CD4-positive, alpha-beta memory T cell (primary cell): ENCODE measurements at regions not wholly inside any gene's neighbourhood (a gene's known extent, or its start where the extent isn't known, plus 50 kb on each side); places are given as distances from the start of the nearest gene placed in this dataset.

Experiments used
- CTCF ChIA-PET: fragments of 350-600 bp; sonication (Branson Sonifier 250); formaldehyde crosslinking; loops from one replicate; lab custom pipeline; 2021; ENCODE audit warnings: inconsistent platforms; ENCODE audit not compliant: partially characterized antibody; lab: Charles Lee
- POLR2A ChIA-PET: fragments of 350-600 bp; sonication (Branson Sonifier 250); formaldehyde crosslinking; loops from one replicate; lab custom pipeline; 2021; ENCODE audit not compliant: partially characterized antibody; lab: Charles Lee
- DNase-seq, 5 donors: peaks; one replicate each; pipeline versions ENCODE4 v3.0.0 to v3.0.0-alpha.2; 2020 to 2022; ENCODE audit warnings: mixed read lengths in 1 of 5
- H3K27ac ChIP-seq: one replicate; pipeline ENCODE4 v1.7.0; 2013; ENCODE audit warnings: low read depth, low read length
- H3K27me3 ChIP-seq: 2 replicates; pipeline ENCODE4 v1.7.0; 2013; ENCODE audit warnings: mild to moderate bottlenecking, low read length, moderate library complexity; ENCODE audit not compliant: insufficient read depth
- H3K36me3 ChIP-seq: 2 replicates; pipeline ENCODE4 v1.7.0; 2013; ENCODE audit warnings: mild to moderate bottlenecking, low read length, moderate library complexity; ENCODE audit not compliant: insufficient read depth
- H3K4me1 ChIP-seq: 2 replicates; pipeline ENCODE4 v1.7.0; 2013; ENCODE audit warnings: mild to moderate bottlenecking, low read length, moderate library complexity; ENCODE audit not compliant: insufficient read depth
- H3K4me3 ChIP-seq, 2 donors: one replicate each; pipeline ENCODE4 v1.7.0; 2013; ENCODE audit warnings: low read length in 2 of 2, mild to moderate bottlenecking in 1 of 2
- H3K9me3 ChIP-seq, 2 donors: one replicate each; pipeline ENCODE4 v1.7.0; 2013; ENCODE audit warnings: low read length in 2 of 2, control low read depth in 1 of 2; ENCODE audit not compliant: control insufficient read depth in 1 of 2
- H3K27ac Mint-ChIP-seq, 7 donors: one replicate each; pipeline ENCODE4 v1.8.0; 2020 to 2021; ENCODE audit warnings: mixed read lengths in 7 of 7, mild to moderate bottlenecking in 6 of 7, inconsistent platforms in 3 of 7, moderate library complexity in 3 of 7
- H3K27me3 Mint-ChIP-seq, 2 donors: one replicate each; pipeline ENCODE4 v1.8.0; 2020 to 2021; ENCODE audit warnings: mixed read lengths in 2 of 2
- H3K36me3 Mint-ChIP-seq, 2 donors: one replicate each; pipeline ENCODE4 v1.8.0; 2020 to 2021; ENCODE audit warnings: mixed read lengths in 2 of 2, inconsistent platforms in 1 of 2, mild to moderate bottlenecking in 1 of 2
- H3K4me1 Mint-ChIP-seq, 4 donors: one replicate each; pipeline ENCODE4 v1.8.0; 2020 to 2021; ENCODE audit warnings: mixed read lengths in 4 of 4, mild to moderate bottlenecking in 1 of 4
- H3K4me3 Mint-ChIP-seq, 8 donors: one replicate each; pipeline ENCODE4 v1.8.0; 2020 to 2021; ENCODE audit warnings: mixed read lengths in 8 of 8, mild to moderate bottlenecking in 7 of 8, moderate library complexity in 6 of 8, inconsistent platforms in 3 of 8
- H3K9me3 Mint-ChIP-seq, 8 donors: one replicate each; pipeline ENCODE4 v1.8.0; 2020 to 2021; ENCODE audit warnings: mixed read lengths in 8 of 8, mild to moderate bottlenecking in 5 of 8, inconsistent platforms in 3 of 8, moderate library complexity in 1 of 8
- intact Hi-C: fragments of 100-400 bp; cut with micrococcal nuclease; formaldehyde crosslinking; loops from one replicate; pipeline ENCODE4 v1.15.1; 2023

DNA sequence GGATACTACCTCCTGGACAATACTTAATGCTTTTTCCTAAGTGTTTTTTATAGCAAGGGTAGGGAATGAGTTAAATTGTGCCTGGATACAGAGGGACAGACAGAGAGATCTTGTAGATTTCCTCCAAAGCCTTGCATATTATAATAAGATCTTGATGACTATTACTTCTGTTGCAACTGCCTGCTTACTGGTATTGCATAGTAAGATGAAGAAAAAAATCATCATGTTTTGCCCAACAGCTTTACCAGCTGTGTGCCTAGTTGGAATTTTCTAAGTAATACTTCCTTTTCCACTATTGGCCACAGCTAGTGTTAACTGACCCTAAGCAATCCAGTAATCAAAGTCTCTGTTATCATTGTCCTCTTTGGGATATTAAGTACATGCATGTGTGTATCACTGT lies 139.0 kb downstream of the DCK start:
- no peak overlapping the region for H3K4me3 Mint-ChIP-seq
- ChIA-PET CTCF (no interaction called here), POLR2A (no interaction called here)

DNA sequence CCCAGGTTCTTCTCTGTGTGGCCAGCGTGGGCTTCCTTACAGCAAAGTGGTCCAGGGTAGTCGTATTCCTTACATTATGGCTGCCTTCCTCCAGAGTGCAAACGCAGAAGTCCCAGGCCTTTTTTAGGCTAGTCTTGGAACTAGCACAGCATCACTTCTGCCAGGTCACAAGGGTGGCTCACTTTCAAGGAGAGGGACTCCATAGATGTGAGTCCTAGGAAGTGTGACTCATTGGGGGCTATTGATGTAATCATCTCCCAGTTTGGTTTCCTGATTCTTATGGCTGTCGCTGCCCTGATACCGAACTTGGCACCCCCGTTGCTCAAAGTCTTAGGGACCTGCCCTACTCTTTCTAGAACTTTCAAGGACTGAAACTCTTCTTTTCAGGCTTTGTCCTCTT lies 140.0 kb downstream of the DCK start:
- no peak overlapping the region for H3K4me3 Mint-ChIP-seq
- H3K27me3 ChIP-seq, result no peaks in the 10 kb centered on the region
- intact Hi-C loops, result no loop called here
- no peak overlapping the region for H3K27ac ChIP-seq
- no peak overlapping the region for H3K4me3 ChIP-seq
- no peaks in the 10 kb centered on the region for H3K9me3 Mint-ChIP-seq
- H3K9me3 ChIP-seq, result no peaks in the 10 kb centered on the region
- CTCF ChIA-PET, result no interaction called here
- no peaks in the 10 kb centered on the region for H3K36me3 Mint-ChIP-seq
- H3K27ac Mint-ChIP-seq, result no peak overlapping the region
- POLR2A ChIA-PET, result no interaction called here
- DNase-seq, result no peak
- no peaks in the 10 kb centered on the region for H3K36me3 ChIP-seq
- H3K27me3 Mint-ChIP-seq, result no peaks in the 10 kb centered on the region
- H3K4me1 Mint-ChIP-seq, result no peaks in the 10 kb centered on the region
- H3K4me1 ChIP-seq, result no peaks in the 10 kb centered on the region

More for the DNA sequence above, 139.0 kb downstream of the DCK start:
- Mint-ChIP-seq H3K36me3 (no peaks in the 10 kb centered on the region), H3K4me1 (no peaks in the 10 kb centered on the region), H3K9me3 (peaks cover 0 to 2% (median 0%) of the 10 kb centered on the region in 8 donors), H3K27ac (no peak overlapping the region), H3K27me3 (no peaks in the 10 kb centered on the region)
- Histone ChIP-seq H3K4me3 (no peak overlapping the region), H3K36me3 (no peaks in the 10 kb centered on the region), H3K9me3 (no peaks in the 10 kb centered on the region), H3K27me3 (no peaks in the 10 kb centered on the region), H3K4me1 (no peaks in the 10 kb centered on the region), H3K27ac (no peak overlapping the region)
- intact Hi-C loops, result no loop called here
- DNase-seq, result no peak

GRCh38 chr4:71136071-71136470 lies 142.6 kb downstream of the DCK start:
- no peak overlapping the region for H3K4me3 Mint-ChIP-seq
- POLR2A ChIA-PET, result no interaction called here
- H3K27me3 Mint-ChIP-seq, result no peaks in the 10 kb centered on the region
- Histone ChIP-seq H3K9me3 (no peaks in the 10 kb centered on the region), H3K27ac (no peak overlapping the region), H3K4me1 (no peaks in the 10 kb centered on the region), H3K4me3 (no peak overlapping the region), H3K27me3 (no peaks in the 10 kb centered on the region), H3K36me3 (no peaks in the 10 kb centered on the region)
- H3K27ac Mint-ChIP-seq, result no peak overlapping the region
- CTCF ChIA-PET, result interaction anchor here (0.5 kb wide), 1 partner anchor 542 kb away, joined by 3 read pairs; no protein-coding TSS in a partner anchor
- H3K36me3 Mint-ChIP-seq, result no peaks in the 10 kb centered on the region
- DNase-seq, result no peak
- no peaks in the 10 kb centered on the region for H3K9me3 Mint-ChIP-seq
- H3K4me1 Mint-ChIP-seq, result peaks cover 0 to 3% (median under 1%) of the 10 kb centered on the region in 4 donors
- intact Hi-C loops, result no loop called here

- Mint-ChIP-seq H3K9me3 (no peaks in the 10 kb centered on the region), H3K4me3 (no peak overlapping the region), H3K27me3 (no peaks in the 10 kb centered on the region), H3K36me3 (no peaks in the 10 kb centered on the region), H3K27ac (no peak overlapping the region), H3K4me1 (peaks cover 3 to 6% (median 4%) of the 10 kb centered on the region in 4 donors)
- ChIA-PET POLR2A (no interaction called here), CTCF (no interaction called here)
- no peaks in the 10 kb centered on the region for H3K36me3 ChIP-seq
- no peaks in the 10 kb centered on the region for H3K9me3 ChIP-seq
- H3K4me1 ChIP-seq, result no peaks in the 10 kb centered on the region
- intact Hi-C loops, result no loop called here
- no peak for DNase-seq
- no peak overlapping the region for H3K27ac ChIP-seq
- no peak overlapping the region for H3K4me3 ChIP-seq
- H3K27me3 ChIP-seq, result no peaks in the 10 kb centered on the region
Measured at GRCh38 chr4:71138007-71138615, 144.7 kb downstream of the DCK start.

DNA sequence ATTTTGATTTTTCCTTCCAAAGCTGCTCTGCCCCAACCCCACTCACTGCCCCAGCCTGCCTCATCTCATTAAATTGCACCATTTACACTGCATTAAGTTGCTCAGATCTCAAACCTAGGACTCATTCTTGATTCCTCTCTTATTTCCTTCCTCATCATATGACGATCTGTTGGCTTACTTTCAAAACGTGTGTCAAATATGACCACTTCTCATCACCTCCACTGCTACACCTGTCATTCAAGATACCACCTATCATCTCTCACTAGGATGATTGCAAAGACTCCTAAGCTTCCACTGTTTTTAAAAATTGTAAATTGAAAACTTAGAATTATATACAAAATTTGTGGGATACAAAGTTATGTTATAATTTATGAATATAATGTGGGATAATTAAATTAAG lies 147.1 kb downstream of the DCK start:
- Histone ChIP-seq H3K4me3 (no peak overlapping the region), H3K27ac (no peak overlapping the region), H3K9me3 (no peaks in the 10 kb centered on the region), H3K27me3 (no peaks in the 10 kb centered on the region), H3K36me3 (no peaks in the 10 kb centered on the region), H3K4me1 (no peaks in the 10 kb centered on the region)
- Mint-ChIP-seq H3K4me1 (peaks cover 3 to 6% (median 4%) of the 10 kb centered on the region in 4 donors), H3K27ac (no peak overlapping the region), H3K9me3 (peaks cover 0 to 1% (median 0%) of the 10 kb centered on the region in 8 donors), H3K4me3 (no peak overlapping the region), H3K36me3 (no peaks in the 10 kb centered on the region), H3K27me3 (no peaks in the 10 kb centered on the region)
- POLR2A ChIA-PET, result no interaction called here
- DNase-seq, result no peak
- intact Hi-C loops, result no loop called here
- CTCF ChIA-PET, result interaction anchor here (1.2 to 1.9 kb wide), 2 partner anchors 9 to 21 kb away, joined by 4 read pairs; no protein-coding TSS in a partner anchor

DNA sequence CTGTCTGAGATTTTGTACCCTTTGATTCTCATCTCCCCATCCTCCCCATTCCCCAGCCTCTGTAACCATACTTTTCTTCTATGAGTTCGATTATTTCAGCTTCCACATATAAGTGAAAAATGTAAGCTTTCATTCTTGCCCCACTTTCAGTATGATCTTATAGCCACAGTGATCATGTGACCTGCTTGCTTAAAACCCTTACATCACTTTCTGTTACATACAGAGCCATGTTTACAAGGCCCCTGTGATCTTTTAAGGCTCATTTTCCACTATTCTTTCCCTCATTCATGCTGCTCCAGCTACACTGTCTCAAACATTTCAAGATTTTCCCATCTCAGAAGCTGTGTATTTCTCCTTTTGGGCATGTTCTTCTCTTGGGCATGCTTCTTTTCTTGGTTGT lies 147.7 kb downstream of the DCK start:
- no peaks in the 10 kb centered on the region for H3K27me3 ChIP-seq
- peak overlapping the region in 2 of 8 donors; percentile 2 to 10 for H3K4me3 Mint-ChIP-seq
- POLR2A ChIA-PET, result no interaction called here
- CTCF ChIA-PET, result interaction anchor here (1.9 kb wide), 1 partner anchor 9 kb away, joined by 4 read pairs; no protein-coding TSS in a partner anchor
- intact Hi-C loops, result no loop called here
- no peaks in the 10 kb centered on the region for H3K36me3 Mint-ChIP-seq
- no peaks in the 10 kb centered on the region for H3K4me1 ChIP-seq
- no peaks in the 10 kb centered on the region for H3K36me3 ChIP-seq
- H3K27ac Mint-ChIP-seq, result peak overlapping the region in 1 of 7 donors; percentile 4
- DNase-seq, result no peak
- H3K9me3 Mint-ChIP-seq, result peaks cover 0 to 1% (median 0%) of the 10 kb centered on the region in 8 donors
- no peak overlapping the region for H3K27ac ChIP-seq
- no peak overlapping the region for H3K4me3 ChIP-seq
- no peaks in the 10 kb centered on the region for H3K9me3 ChIP-seq
- no peaks in the 10 kb centered on the region for H3K27me3 Mint-ChIP-seq
- H3K4me1 Mint-ChIP-seq, result peaks cover 3 to 6% (median 4%) of the 10 kb centered on the region in 4 donors

DNA sequence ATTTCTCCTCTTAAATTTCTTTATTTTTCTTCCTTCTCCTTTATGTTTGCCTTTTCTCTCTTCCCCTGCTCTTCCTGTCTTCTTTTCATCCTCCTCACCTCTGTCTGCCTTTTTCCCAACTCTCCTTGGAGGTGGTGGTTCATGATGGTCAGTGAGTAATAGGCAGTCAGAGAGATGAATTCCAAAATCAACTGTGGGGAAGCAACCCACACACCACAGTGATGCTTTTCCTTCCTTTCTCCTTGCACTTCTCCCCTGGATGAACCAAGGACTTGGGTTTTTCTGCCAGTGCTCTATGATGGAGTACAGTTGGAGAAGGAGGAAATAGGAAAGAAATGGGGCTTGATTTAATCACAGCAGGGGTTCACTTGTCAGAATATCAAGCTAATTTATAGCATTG lies 153.8 kb downstream of the DCK start:
- H3K27me3 Mint-ChIP-seq, result peaks cover 2 to 3% of the 10 kb centered on the region in 2 donors
- no peak overlapping the region for H3K27ac Mint-ChIP-seq
- no peak overlapping the region for H3K4me3 Mint-ChIP-seq
- DNase-seq, result no peak
- ChIA-PET CTCF (interaction anchor here (2.1 kb wide), 1 partner anchor 13 kb away, joined by 4 read pairs; no protein-coding TSS in a partner anchor), POLR2A (no interaction called here)
- Histone ChIP-seq H3K9me3 (no peaks in the 10 kb centered on the region), H3K4me1 (no peaks in the 10 kb centered on the region), H3K27me3 (no peaks in the 10 kb centered on the region), H3K4me3 (no peak overlapping the region), H3K27ac (no peak overlapping the region), H3K36me3 (no peaks in the 10 kb centered on the region)
- intact Hi-C loops, result no loop called here
- H3K9me3 Mint-ChIP-seq, result peaks cover 0 to 8% (median 0%) of the 10 kb centered on the region in 8 donors
- peaks cover 0 to 4% of the 10 kb centered on the region in 2 donors for H3K36me3 Mint-ChIP-seq
- no peaks in the 10 kb centered on the region for H3K4me1 Mint-ChIP-seq
